Testis (tissue), 2 donors: ENCODE measurements at regions not wholly inside any gene's neighbourhood (a gene's known extent, or its start where the extent isn't known, plus 50 kb on each side); places are given as distances from the start of the nearest gene placed in this dataset.

ENCODE experiments used
- DNase-seq: peaks from one replicate; pipeline ENCODE4 v3.0.0-alpha.2; 2019
- H3K27ac ChIP-seq, 2 donors: fragments of 200-600 bp; sonication (generic); one replicate each; pipeline ENCODE4 v1.5.1; 2019
- H3K27me3 ChIP-seq: fragments of 200-600 bp; sonication (generic); one replicate; pipeline ENCODE4 v1.5.1; 2019
- H3K36me3 ChIP-seq: fragments of 200-600 bp; sonication (generic); one replicate; pipeline ENCODE4 v1.5.1; 2017; ENCODE audit warnings: low read depth; ENCODE audit errors: missing control alignments
- H3K4me1 ChIP-seq: fragments of 200-600 bp; sonication (generic); one replicate; pipeline ENCODE4 v1.5.1; 2019
- H3K4me3 ChIP-seq, 2 donors: fragments of 200-600 bp; sonication (generic); one replicate each; pipeline ENCODE4 v1.5.1; 2017 to 2019
- H3K9me3 ChIP-seq: fragments of 200-600 bp; sonication (generic); one replicate; pipeline ENCODE4 v1.5.1; 2017
- CTCF ChIP-seq, 3 experiments: fragments of 450-650 bp in 2 of 3; fragments of 200-600 bp in 1 of 3; sonication (generic) in 1 of 3; IDR thresholded peaks; one replicate each; pipeline ENCODE4 v1.5.1; 2016 to 2019; ENCODE audit warnings: antibody characterized with exemption in 3 of 3, mild to moderate bottlenecking in 2 of 3, moderate library complexity in 1 of 3
- POLR2A ChIP-seq: fragments of 450-650 bp; IDR thresholded peaks from one replicate; pipeline ENCODE4 v1.6.1; 2017; ENCODE audit warnings: antibody characterized with exemption, mild to moderate bottlenecking, moderate library complexity
- WGBS, 2 donors: methylation state at CpG; one replicate each; pipeline ENCODE4 v1.1.5; 2018; 5-methylcytosine and 5-hydroxymethylcytosine counted together
- intact Hi-C: fragments of 100-400 bp; cut with DNase I; formaldehyde crosslinking; loops from one replicate; pipeline ENCODE4 v1.15.1; 2023; ENCODE audit warnings: low total_unique reads

DNA sequence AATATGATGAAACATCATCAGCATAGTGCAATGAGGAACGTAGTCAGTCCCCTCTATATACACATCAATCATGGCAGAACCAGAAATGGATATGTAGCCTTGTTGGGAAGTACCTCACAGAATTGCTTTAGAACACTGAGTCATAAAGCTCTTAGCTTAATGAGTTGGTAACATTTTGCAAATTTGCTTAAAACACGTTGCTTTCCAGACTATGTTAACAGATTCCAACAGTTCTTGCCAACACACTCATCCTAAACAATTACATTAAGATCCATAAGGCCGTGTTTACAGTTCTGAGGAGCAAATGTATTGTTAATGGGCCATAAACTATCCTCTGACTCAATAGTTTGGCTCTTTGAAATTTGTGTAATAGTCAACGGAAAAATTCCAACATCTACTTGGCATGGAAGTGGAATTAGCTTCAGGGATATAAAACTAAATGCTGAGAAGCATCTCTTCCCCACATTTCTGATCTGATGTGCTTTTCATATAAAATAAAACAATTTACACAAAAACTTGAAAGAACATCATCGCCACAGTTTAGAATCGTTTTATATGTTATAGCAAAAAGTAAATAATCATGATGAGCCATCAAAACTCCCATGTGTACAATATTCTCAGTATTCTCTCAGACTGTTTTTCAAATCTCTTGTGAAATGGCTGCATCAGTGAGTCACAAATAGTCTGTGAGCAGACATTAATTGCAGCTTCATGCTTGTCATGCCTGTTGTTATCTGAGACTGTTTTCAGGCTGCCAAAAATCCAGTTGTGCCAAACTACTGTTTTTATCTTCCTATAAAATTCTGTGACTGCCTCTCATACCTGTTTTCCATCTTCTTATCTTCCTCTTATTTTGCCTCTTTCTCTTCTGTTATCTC lies 291.9 kb downstream of the COX7C start:
- TF ChIP-seq POLR2A (no peak), CTCF (IDR thresholded peaks at IDR 0.05) (no peak)
- H3K36me3 ChIP-seq = no peaks in the 10 kb centered on the region
- no peaks in the 10 kb centered on the region for H3K4me1 ChIP-seq
- H3K9me3 ChIP-seq = no peaks in the 10 kb centered on the region
- no peak overlapping the region for H3K4me3 ChIP-seq
- 50 to 55% methylated on average over 6 of the region's 6 CpGs for WGBS, 2 donors
- H3K27ac ChIP-seq = no peak overlapping the region
- intact Hi-C loops = no loop called here
- no peak for DNase-seq
- no peaks in the 10 kb centered on the region for H3K27me3 ChIP-seq

DNA sequence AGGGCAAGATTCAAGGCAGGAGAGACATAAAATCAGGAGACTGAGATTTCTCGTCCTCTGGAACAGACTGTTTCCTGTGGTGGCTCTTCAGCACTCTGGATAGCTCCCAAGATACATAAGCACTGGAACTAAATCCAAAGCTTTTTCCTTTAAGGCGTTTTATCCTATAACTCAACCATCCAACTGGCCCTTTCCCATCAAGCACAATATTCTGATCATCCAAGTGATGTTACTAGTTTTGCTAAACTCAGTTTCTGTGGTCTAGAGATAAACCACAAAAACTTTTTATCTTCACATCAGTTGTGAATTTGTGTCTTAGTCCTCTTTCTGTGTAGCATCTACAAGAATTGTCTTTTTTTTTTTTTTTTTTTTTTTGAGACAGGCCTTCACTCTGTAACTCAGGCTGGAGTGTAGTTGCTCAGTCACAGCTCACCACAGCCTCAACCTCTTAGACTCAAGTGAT lies 299.4 kb downstream of the COX7C start:
- H3K4me3 ChIP-seq = no peak overlapping the region
- H3K27me3 ChIP-seq = no peaks in the 10 kb centered on the region
- DNase-seq = no peak
- 13% methylated on average over 2 of the region's 2 CpGs for WGBS, 2 donors
- intact Hi-C loops = no loop called here
- H3K36me3 ChIP-seq = no peaks in the 10 kb centered on the region
- H3K9me3 ChIP-seq = no peaks in the 10 kb centered on the region
- TF ChIP-seq POLR2A = no peak
- TF ChIP-seq CTCF (IDR thresholded peaks at IDR 0.05) = no peak
- no peaks in the 10 kb centered on the region for H3K4me1 ChIP-seq
- H3K27ac ChIP-seq = no peak overlapping the region

DNA sequence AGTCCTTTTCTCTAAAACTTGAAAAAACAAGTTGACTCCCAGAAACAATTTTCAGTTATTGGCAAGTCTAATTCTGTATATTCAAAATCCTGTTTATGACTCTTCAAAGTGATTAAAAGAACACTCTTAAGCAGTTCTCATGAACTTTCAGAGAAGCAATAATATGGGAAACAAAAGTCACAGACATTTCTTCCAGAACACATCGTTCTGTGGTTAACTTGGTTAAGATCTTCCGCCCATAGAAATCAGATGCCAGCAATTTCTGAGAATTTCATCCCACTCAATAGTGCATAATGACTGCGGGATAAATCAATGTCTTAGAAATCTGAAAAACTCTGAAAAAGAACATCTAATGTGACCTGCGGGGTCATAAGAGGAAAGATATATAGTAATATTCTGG lies 300.5 kb downstream of the COX7C start:
- Histone ChIP-seq H3K9me3 (no peaks in the 10 kb centered on the region), H3K27me3 (no peaks in the 10 kb centered on the region), H3K36me3 (no peaks in the 10 kb centered on the region), H3K4me1 (no peaks in the 10 kb centered on the region), H3K27ac (no peak overlapping the region), H3K4me3 (no peak overlapping the region)
- TF ChIP-seq POLR2A = no peak
- TF ChIP-seq CTCF (IDR thresholded peaks at IDR 0.05) = no peak
- WGBS, 2 donors = 42 to 58% methylated on average over 4 of the region's 4 CpGs
- no peak for DNase-seq
- intact Hi-C loops = no loop called here

DNA sequence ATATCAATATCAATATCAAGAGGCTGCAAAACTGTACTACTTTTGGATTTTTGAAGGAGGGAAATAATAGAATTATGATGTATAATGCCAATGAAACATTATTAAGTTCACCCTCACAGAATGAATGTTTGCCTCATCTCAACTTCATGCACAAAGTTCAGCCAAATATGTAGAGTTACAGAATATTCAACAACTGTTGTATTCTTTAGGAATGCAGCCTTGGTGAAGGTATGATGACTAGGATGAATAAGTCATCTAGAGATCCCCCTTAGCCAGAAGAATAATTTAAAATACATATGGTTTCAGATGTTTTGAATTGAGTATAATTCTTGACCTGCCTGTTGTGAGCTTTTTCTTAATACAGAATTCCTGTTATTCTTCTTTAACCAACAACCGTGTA lies 308.3 kb downstream of the COX7C start:
- H3K9me3 ChIP-seq = no peaks in the 10 kb centered on the region
- H3K4me3 ChIP-seq = no peak overlapping the region
- no peaks in the 10 kb centered on the region for H3K4me1 ChIP-seq
- H3K27me3 ChIP-seq = no peaks in the 10 kb centered on the region
- 85 to 87% methylated on average over 1 of the region's 1 CpG for WGBS, 2 donors
- TF ChIP-seq CTCF (IDR thresholded peaks at IDR 0.05) = no peak
- TF ChIP-seq POLR2A = no peak
- DNase-seq = no peak
- H3K27ac ChIP-seq = no peak overlapping the region
- no peaks in the 10 kb centered on the region for H3K36me3 ChIP-seq
- intact Hi-C loops = no loop called here
